OCI-M1 (cell line): ENCODE measurements at regions not wholly inside any gene's neighbourhood (a gene's known extent, or its start where the extent isn't known, plus 50 kb on each side); places are given as distances from the start of the nearest gene placed in this dataset.
A peak's percentile ranks its signal among the peaks of the same experiment; 100 is the strongest.

Experiments
- DNase-seq: peaks from one replicate; lab custom pipeline; 2025; lab: John Stamatoyannopoulos, UW

DNA sequence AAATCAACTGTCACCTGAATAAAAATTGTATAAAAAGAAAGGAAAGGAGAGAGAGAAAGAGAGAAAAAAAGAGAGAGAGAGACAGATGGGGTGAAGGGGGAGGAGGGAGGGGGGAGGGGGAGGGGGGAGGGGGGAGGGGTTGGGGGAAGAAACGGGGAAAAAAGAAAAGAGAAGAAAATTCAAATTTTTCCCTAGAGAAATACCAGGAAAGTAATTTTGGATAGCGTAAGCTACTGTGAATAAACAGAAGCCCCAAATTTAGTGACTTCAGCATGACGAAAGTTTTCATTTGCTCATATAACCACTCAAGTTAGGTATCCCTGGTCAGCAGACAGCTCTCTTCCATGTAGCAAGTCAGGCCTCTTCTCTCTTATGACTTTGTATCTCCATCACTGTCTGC, 289.4 kb upstream of the MYOCD start:
- DNase-seq = no peak

GRCh38 chr17:12386225-12386624, 279.5 kb upstream of the MYOCD start:
- no peak for DNase-seq

GRCh38 chr17:12388226-12388625, 277.5 kb upstream of the MYOCD start:
- no peak for DNase-seq

DNA sequence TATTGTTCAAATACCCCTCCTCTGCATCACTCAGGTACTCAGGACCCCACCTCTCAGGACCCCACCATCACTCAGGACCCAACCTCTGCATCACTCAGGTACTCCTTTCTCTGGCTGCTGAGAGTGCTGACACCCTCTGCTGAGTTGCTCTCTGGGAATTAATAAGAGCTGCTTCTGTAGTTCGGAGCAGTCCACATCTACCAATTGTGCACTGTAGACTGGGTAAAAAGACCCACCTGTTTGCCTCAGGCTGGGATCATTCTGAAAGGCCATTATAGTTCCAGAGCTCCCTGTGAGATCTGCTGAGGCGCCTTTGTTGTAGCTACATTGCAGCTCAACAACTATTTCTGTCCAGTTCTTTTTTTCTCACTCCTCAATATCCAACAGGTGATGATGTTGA, 276.3 kb upstream of the MYOCD start:
- DNase-seq = no peak

- DNase-seq = no peak
Measured at GRCh38 chr17:12390631-12391030, 275.1 kb upstream of the MYOCD start.

GRCh38 chr17:12391468-12391867, 274.2 kb upstream of the MYOCD start:
- DNase-seq = no peak

DNA sequence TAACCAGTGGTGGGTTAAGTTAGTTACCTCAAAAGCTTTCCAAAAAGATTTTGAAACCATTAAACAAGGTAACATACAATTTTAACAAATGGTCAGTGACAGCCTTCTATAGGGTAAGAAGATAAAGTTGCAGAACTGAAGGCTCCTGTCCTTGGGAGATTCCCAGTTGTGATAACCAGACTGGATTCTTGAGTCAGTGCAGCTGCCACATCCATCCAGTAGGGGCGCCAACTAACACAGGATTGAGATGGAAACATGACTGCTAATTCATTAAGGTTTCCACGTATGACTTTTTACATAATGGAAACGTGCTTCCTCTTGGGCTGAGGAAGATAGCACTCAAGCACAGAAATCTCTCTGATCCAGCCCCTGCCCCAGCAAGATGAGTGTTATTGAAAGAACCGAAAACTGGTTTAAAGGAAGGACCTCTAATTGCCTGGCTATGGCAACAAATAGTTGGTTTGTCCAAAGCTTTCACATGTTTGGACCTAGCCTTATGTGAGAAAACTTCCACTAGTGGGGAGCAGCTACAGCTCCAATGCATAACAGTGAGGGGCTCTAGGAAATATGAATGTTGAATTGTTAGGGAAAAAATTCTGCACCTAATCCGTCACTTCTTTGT, 269.8 kb upstream of the MYOCD start:
- DNase-seq = peak; percentile 56

GRCh38 chr17:12398441-12399051, 267.1 kb upstream of the MYOCD start:
- no peak for DNase-seq

DNA sequence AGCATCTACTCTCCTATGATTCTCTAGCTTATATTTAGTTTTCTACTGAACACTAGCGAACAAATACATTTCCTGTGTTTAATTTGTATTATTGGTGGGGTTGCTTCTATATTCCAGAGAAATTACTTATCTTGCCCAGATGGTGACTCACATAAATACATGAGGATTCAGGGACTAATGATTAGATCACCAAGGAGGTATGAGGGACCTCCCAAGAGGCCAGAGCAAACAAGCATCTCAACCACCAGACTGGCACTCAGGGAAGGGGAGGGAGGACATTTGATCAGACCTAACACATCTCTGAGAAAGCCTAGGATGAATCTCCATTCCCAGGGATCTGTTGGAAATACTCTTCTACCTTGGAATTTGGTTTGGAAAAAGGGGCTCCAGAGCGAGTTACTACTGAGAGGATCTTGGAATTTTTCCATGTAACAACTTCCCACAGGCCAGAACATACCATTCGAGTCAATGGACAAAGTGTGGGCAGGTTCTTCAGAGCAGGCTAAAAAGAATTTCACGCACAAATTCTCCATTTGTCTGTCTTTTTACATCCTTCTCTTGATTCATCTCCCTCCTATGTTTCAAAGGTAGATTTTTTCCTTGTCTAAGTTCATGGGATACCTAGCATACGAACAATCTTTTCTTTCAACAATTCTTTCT, 262.6 kb upstream of the MYOCD start:
- no peak for DNase-seq

DNA sequence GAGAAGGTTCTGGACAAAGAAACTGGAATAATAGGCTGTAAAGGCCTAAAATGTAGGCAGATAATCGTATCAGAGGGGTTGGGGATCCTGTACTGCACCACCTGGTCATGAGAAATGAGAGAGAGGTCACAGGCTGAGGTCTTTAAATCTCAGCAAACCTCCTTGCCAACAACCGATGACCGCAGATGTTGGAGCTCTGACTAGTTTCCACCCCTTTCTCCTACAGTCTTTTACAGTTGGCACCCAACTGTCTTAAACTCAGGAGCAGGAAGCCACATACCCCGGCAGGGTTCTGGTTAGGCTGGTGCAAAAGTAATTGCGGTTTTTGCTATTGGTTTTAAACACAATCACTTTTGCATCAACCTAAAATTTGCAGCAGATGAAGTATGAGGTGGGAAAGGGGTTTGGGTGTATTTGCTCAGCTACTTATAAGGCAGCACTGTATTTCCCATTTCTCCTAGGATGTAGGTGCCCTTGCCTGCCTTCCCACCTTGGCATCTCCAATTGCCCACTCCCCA, 261.8 kb upstream of the MYOCD start:
- no peak for DNase-seq

DNA sequence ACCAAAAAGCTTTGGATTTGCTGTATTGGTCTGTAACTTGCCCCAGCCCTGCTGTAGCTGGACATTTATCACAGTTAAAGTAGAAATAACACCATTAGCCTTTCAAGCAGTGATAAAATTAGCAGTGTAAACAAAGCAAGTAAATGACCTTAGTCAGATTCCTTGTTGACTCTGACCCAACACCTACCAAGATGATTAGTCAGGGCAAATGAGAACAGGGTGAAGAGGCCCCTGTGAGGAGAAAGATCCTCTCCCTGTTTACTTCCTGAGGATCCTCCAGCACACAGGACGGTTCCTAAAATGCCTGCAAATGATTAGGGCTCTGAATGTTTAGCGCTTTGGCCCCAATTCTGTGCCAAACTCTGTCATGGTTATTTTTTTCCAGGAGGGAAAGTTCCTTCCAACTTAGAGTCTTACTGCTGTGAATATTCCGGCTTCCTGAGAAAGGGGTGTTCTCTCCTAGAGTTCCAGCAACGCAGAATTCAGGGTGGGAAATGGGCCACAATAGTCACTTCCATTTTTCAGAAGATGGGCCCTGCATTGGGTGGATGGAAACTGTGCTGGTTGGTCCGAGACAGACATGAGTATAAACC, 259.0 kb upstream of the MYOCD start:
- no peak for DNase-seq

DNA sequence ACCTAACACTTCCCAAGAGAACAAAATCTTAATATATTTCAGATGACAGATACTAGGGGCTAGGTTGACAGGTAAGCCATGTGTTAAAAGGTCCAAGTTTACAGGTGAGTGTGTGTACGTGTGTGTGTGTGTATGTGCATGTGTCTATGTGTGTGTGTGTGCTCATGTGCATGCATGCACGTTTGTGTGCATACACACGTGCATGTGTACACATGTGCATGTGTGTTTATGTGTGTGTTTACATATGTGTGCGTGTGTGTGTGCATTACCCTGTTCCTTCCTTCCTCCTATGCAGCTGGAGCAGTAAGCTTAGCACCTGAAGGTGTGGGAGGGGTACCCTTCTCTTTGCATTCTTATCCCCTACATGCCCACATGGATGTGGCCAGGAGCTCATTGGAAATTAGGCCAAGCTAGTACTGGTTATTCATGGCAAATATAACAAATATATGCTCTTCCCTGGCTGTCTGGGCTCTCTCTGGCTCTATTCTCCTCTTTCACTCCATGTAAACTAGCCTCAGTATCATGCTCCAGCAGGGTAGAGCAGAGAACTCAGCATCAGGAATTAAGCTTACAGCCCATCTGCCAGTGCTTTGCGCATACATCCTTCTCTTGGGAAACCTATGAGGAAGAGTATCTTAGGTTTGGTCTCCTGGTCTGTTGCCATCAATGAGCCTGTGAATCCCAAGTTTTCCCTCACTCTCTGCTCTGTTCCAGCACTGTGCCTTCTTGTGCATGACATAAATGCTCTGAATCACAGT, 258.0 kb upstream of the MYOCD start:
- no peak for DNase-seq

DNA sequence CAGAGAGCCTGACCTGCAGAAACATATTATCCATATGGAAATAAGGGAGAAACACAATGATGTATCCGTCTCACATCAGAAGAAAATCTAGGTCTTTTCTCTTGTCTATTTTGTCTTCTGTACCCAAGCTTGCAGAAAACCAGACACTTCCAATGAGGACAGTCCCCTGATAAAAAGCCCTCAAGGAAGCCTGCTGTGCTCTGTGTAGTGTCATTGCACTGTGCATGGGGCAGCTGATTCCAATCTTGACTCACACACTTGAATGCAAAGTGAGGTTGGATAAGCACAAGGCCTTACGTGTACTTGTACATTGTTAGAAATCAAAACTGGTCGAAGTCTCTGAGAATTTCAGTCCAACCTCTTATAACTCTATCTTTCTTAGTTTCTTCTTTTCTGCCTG, 256.6 kb upstream of the MYOCD start:
- DNase-seq = no peak

- no peak for DNase-seq
Measured at GRCh38 chr17:12410717-12411116, 255.0 kb upstream of the MYOCD start.

DNA sequence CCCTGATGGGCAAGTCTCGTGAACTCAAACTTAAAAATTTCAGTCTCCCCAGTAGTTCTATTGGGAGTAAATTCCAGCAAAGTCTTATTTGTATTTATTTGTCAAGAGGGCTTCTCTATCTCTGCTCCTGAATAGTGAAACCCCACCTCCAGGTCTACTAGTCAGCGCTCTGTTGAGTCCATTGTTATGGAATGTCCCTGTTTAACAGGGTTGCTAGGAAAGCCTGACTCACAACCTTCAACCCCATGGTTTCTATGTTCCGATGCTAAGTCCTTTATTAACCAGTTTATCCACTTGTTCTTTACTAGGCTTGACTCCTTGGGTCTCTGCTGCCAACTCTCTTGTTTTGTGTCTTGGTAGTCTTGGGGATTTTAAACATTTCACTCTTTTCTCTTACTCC, 250.7 kb upstream of the MYOCD start:
- no peak for DNase-seq

DNA sequence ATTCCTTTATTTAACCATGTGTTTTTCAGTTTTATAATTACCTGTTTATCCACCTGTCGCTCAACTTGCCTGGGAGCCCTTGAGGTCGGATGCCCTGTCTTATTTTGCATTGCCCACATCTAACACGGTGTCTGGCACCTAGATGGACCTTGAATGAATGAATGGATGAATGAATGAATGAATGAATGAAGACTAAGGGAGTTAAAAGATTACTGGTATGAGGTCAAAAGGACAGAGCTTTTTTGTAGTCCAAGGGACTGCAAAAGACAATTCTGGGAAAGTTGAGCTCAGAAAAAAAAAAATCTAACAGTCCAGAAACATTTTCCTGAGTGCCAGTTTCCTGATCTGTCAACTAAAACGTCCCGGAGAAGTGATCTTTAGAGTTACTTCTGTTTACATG, 244.6 kb upstream of the MYOCD start:
- no peak for DNase-seq

DNA sequence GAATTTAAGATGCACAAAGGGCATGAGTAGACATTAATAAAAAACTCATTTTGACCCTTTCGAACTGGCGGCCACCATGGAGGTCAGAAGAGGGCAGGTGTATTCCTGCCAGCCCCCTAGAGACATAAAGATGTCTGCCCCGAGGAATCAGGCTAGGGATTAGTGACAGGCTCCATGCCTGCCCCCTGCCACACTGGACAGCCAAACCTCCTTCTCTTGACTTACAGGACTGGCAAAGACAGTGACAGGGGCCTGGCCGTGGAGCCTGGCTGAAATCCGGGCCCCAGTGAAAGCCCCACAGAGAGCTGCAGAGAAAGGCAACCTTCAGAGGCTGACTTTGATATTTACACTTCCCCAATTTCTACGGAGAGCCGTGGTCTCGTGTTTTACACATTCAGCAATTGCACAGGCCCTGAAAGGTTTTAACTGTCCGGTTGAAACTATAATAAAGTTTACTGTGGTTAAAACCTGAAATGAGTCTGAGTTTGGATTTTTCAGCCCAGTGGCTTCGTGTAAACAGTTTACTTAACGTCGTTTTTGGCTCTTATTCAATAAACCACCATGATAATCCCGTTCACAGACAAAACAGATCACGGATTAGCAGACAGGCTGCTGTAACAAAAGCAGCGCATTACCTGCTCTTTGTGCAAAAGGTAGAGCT, 243.9 kb upstream of the MYOCD start:
- DNase-seq = peak; percentile 3

GRCh38 chr17:12422651-12423050, 243.0 kb upstream of the MYOCD start:
- DNase-seq = no peak

GRCh38 chr17:12423337-12423736, 242.4 kb upstream of the MYOCD start:
- DNase-seq = no peak

DNA sequence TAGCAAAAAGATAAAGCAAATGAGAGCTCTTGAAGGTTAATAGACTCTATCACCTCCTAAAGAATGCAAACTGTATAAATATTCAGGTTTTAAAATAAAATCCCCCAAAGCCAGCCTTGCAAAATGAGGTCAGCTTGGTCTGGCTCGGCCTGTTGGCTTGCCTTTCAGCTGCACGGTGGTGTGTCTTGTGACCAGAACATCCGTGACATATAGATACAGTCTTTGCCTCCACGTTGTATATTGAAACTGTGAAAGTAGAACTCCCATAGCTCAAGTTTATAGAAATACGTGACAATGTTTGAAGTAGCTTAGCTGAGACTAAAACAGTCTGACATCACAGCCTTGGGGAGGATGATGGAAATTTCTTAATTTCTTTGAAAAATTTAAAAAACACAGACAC, 236.6 kb upstream of the MYOCD start:
- no peak for DNase-seq

DNA sequence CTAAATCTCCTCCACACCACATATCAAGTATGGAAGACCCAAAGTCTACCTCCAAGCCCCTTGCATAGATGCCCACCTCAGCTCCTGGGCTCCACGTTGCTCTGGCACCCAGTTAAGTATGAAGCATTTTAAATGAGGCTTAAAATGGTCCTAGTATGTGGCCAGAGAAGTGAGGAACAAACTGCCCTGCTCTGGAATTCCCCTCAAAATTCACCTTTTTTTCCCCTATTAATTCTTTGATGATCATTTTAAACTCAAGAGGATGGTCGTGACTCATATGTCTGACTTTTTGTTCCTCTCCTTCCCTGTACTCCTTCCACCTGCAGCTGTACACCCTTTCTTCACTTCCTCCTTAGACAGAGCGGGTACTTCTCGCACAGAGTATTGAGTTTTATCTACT, 234.5 kb upstream of the MYOCD start:
- DNase-seq = no peak

GRCh38 chr17:12438212-12438611, 227.5 kb upstream of the MYOCD start:
- DNase-seq = peak; percentile 6
